ENCODE measurements at regions not wholly inside any gene's neighbourhood (a gene's known extent, or its start where the extent isn't known, plus 50 kb on each side); places are given as distances from the start of the nearest gene placed in this dataset.

DNA sequence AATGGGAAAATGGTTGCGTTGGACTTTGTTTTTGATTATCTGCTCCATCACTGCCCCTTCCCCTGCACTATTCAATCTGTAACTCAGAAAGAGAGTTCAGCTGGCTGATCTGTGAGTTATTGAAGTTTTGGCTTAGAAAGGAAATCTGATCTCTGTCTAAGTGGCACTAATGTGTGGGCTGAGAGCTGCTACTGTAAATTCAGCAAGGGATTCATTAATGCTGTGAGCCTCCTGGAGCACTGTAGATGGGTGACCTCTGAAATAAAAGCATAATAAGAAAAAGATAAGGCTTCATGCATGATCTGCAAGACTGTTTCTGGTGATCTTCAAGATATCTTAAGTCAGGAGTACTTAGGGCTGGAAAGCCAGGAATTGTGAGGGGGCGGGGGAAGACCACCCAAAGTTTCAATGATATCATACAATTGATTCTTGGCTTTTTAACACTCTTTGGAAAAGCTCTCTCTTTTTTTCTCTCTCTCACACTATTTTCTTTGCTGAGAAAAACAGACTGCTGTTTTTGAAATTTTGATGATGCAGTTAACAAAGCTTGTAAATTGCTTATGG, 101.1 kb downstream of the C12orf75 start:
- TF ChIP-seq GATA3 (IDR thresholded peaks at IDR 0.05; ENCODE audit: low read depth, low read length) (no peak), GATA2 (IDR thresholded peaks at IDR 0.05; ENCODE audit: low read depth, low read length) (no peak)

Data from SH-SY5Y (cell line).